PC-3 (cell line): ENCODE measurements at regions not wholly inside any gene's neighbourhood (a gene's known extent, or its start where the extent isn't known, plus 50 kb on each side); places are given as distances from the start of the nearest gene placed in this dataset.

ENCODE experiments used
- CTCF ChIP-seq: fragments of 300-600 bp; sonication (generic); conservative IDR thresholded peaks from 2 replicates; pipeline ENCODE4 v1.5.1; 2017; ENCODE audit warnings: antibody characterized with exemption, low read depth, mild to moderate bottlenecking, low read length
- EZH2 ChIP-seq: fragments of 300-600 bp; sonication (generic); IDR thresholded peaks from one replicate; pipeline ENCODE4 v1.6.1; 2017; ENCODE audit warnings: antibody characterized with exemption, mild to moderate bottlenecking, low read length; ENCODE audit not compliant: unreplicated experiment
- EZH2phosphoT487 ChIP-seq: fragments of 300-600 bp; sonication (generic); IDR thresholded peaks from 2 replicates; pipeline ENCODE4 v1.6.1; 2018; ENCODE audit warnings: mild to moderate bottlenecking, antibody characterized with exemption, low read length, borderline replicate concordance

GRCh38 chr15:52922871-52923270, 132.7 kb upstream of the ONECUT1 start:
- TF ChIP-seq CTCF (no peak), EZH2phosphoT487 (no peak), EZH2 (no peak)
